ENCODE measurements at regions not wholly inside any gene's neighbourhood (a gene's known extent, or its start where the extent isn't known, plus 50 kb on each side); places are given as distances from the start of the nearest gene placed in this dataset.

DNA sequence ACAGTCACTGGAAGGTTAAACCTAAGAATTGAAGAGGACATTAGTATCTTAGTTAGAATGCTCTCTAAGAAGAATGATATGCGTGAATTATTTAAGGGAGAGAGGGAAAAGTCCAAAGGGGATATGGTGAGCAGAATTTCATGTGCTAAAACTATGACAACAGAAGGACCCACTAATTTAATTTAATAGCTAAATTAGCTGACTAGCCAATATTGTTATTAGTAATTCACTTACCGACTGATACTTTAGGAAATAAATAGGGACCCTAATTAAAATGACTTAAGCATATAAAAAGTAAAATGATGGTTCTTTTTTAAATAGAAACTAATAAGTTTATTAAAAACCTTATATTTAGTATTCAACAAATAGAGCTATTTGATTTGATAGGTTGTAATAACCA lies 179.6 kb downstream of the RASSF9 start:
- H3K36me3 ChIP-seq (ENCODE audit: control insufficient read depth, insufficient read depth, low read length): no peaks in the 10 kb centered on the region
- H3K4me3 ChIP-seq (ENCODE audit: low read depth, low read length): no peak overlapping the region
- DNase-seq (ENCODE audit: low read depth) (no peak), FAIRE-seq (no peak)
- no peaks in the 10 kb centered on the region for H3K27me3 ChIP-seq (ENCODE audit: control insufficient read depth, insufficient read depth, low read length)
- TF ChIP-seq, protein P1, sequence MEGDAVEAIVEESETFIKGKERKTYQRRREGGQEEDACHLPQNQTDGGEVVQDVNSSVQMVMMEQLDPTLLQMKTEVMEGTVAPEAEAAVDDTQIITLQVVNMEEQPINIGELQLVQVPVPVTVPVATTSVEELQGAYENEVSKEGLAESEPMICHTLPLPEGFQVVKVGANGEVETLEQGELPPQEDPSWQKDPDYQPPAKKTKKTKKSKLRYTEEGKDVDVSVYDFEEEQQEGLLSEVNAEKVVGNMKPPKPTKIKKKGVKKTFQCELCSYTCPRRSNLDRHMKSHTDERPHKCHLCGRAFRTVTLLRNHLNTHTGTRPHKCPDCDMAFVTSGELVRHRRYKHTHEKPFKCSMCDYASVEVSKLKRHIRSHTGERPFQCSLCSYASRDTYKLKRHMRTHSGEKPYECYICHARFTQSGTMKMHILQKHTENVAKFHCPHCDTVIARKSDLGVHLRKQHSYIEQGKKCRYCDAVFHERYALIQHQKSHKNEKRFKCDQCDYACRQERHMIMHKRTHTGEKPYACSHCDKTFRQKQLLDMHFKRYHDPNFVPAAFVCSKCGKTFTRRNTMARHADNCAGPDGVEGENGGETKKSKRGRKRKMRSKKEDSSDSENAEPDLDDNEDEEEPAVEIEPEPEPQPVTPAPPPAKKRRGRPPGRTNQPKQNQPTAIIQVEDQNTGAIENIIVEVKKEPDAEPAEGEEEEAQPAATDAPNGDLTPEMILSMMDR (IDR thresholded peaks at IDR 0.05; ENCODE audit: insufficient read depth, low read length, severe bottlenecking): no peak

DNA sequence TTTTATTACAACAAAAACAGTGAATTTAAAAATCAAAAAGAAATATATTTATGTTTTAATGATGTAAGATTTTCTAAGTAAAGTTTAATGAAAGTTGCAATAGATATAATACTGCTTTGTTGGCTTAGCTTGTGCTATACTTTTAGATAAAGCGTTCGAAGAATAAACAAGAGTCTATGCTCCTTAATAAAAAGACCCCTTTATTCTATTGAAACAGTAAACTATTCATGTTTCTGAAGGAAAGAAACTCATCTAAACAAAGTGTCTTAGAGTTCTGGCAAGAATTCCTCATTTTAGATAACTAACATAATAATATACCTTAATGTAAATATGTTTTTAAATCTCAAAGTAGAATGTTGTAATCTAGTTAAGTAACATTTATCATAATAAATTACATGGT lies 179.0 kb downstream of the RASSF9 start:
- no peaks in the 10 kb centered on the region for H3K27me3 ChIP-seq (ENCODE audit: control insufficient read depth, insufficient read depth, low read length)
- H3K4me3 ChIP-seq (ENCODE audit: low read depth, low read length): no peak overlapping the region
- no peaks in the 10 kb centered on the region for H3K36me3 ChIP-seq (ENCODE audit: control insufficient read depth, insufficient read depth, low read length)
- no peak for DNase-seq (ENCODE audit: low read depth)
- no peak for FAIRE-seq
- TF ChIP-seq, protein P1 (IDR thresholded peaks at IDR 0.05; ENCODE audit: insufficient read depth, low read length, severe bottlenecking): no peak

DNA sequence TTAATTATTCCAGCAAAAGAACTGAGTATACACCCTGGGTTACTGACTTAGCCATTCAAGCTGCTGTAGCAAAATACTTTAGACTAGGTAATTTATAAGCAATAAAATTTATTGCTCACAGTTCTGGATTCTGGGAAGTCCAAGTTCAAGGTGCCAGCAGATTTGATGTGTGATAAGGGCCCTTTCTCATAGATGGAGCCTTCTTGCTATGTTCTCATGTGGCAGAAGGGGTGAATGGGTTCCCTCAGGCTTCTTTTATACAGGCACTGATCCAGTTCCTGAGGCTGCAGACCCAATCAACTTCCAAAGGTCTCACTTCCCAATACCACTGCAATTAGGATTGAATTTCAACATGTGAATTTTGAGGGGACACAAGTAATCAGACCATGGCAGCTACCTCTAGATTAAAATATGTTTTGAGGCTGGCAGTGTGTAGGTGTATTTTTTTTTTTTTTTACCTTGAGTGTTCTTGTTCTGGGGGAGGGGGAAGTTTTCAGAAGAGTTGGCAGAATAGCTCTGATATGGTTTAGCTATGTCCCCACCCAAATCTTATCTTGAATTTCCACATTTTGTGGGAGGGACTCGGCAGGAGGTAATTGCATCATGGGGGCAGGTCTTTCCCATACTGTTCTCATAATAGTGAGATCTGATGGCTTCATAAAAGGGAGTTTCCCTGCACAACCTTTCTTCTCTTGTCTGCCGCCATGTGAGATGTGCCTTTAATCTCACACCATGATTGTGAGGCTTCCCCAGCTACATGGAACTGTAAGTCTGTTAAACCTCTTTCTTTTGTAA lies 178.2 kb downstream of the RASSF9 start:
- FAIRE-seq (no peak), DNase-seq (ENCODE audit: low read depth) (no peak)
- TF ChIP-seq, protein P1 (IDR thresholded peaks at IDR 0.05; ENCODE audit: insufficient read depth, low read length, severe bottlenecking): no peak
- no peaks in the 10 kb centered on the region for H3K27me3 ChIP-seq (ENCODE audit: control insufficient read depth, insufficient read depth, low read length)
- H3K4me3 ChIP-seq (ENCODE audit: low read depth, low read length): no peak overlapping the region
- no peaks in the 10 kb centered on the region for H3K36me3 ChIP-seq (ENCODE audit: control insufficient read depth, insufficient read depth, low read length)

DNA sequence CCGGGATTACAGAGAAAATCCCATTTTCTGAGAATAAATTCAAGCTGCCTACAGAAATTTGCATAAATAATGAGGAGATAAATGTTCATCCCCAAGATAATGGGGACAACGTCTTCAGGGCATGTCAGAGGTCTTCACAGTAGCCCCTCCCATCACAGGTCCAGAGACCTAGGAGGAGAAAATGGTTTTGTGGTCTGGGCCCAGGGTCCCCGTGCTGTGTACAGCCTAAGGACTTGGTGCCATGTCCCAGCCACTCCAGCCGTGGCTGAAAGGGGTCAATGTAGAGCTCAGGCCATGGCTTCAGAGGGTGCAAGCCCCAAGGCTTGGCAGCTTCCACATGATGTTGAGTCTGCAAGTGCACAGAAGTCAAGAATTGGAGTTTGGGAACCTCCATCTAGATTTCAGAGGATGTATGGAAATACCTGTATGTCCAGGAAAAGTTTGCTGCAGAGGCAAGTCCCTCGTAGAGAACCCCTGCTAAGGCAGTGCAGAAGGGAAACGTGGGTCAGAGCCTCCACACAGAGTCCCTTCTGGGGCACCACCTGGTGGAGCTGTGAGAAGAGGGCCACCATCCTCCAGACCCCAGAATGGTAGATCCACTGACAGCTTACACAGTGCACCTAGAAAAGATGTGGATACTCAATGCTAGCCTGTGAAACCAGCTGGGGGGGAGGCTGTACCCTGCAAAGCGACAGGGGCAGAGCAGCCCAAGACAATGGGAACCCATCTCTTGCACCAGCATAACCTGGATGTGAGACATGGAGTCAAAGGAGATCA lies 176.3 kb downstream of the RASSF9 start:
- no peak for FAIRE-seq
- no peak overlapping the region for H3K4me3 ChIP-seq (ENCODE audit: low read depth, low read length)
- H3K27me3 ChIP-seq (ENCODE audit: control insufficient read depth, insufficient read depth, low read length): no peaks in the 10 kb centered on the region
- no peak for DNase-seq (ENCODE audit: low read depth)
- H3K36me3 ChIP-seq (ENCODE audit: control insufficient read depth, insufficient read depth, low read length): no peaks in the 10 kb centered on the region
- TF ChIP-seq, protein P1 (IDR thresholded peaks at IDR 0.05; ENCODE audit: insufficient read depth, low read length, severe bottlenecking): no peak

DNA sequence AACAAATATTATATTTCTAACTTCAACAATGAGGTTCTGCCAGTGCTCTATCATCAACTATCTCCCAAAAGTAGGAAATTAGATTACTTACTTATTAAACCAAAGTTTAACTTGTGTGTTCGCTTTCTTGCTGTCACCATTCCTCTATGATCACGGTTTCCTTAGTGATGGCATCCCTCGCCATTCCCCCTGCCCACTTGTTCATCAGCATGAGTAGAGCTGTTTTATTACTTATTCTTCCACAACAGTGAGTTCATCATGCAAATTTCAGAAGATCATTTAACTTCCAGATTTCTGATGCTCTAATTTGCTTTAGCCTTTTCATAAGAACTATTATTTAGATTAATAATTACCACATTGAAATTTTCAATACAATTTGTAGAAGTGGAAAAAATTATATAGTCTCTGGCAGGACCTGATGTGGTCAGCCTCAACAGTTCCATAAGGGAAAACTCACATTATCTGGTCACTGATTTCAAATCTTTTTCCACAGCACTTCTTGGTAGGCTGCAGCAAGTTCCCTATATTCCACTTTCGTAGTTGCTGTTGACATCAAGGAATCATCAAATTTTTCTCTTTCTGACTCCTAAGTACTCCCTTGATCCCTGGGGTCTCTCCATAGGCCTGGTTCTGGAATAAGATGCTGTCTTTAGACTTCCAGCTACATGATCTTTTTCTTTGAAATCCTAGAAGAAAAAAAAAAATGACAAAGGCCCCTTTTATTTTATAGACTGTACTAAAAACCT lies 174.6 kb downstream of the RASSF9 start:
- FAIRE-seq (no peak), DNase-seq (ENCODE audit: low read depth) (no peak)
- TF ChIP-seq, protein P1 (IDR thresholded peaks at IDR 0.05; ENCODE audit: insufficient read depth, low read length, severe bottlenecking): no peak
- Histone ChIP-seq H3K27me3 (ENCODE audit: control insufficient read depth, insufficient read depth, low read length) (no peaks in the 10 kb centered on the region), H3K36me3 (ENCODE audit: control insufficient read depth, insufficient read depth, low read length) (no peaks in the 10 kb centered on the region), H3K4me3 (ENCODE audit: low read depth, low read length) (no peak overlapping the region)

Measured in bronchial epithelial cell (primary cell).